HEK293 (cell line): ENCODE measurements at regions not wholly inside any gene's neighbourhood (a gene's known extent, or its start where the extent isn't known, plus 50 kb on each side); places are given as distances from the start of the nearest gene placed in this dataset.

ENCODE experiments used
- CTCF ChIA-PET: fragments of 350-600 bp; formaldehyde crosslinking; extraction: SDS; loops from one replicate; lab custom pipeline; 2021; ENCODE audit warnings: antibody characterized with exemption; lab: Yijun Ruan, JAX
- POLR2A ChIA-PET: fragments of 300-600 bp; formaldehyde crosslinking; extraction: SDS; loops from one replicate; lab custom pipeline; 2020; ENCODE audit warnings: antibody characterized with exemption, inconsistent platforms; lab: Yijun Ruan, JAX
- H3K27ac ChIP-seq: fragments of 200-500 bp; sonication (Bioruptor generic); 2 replicates; pipeline ENCODE4 v1.5.1; 2014; ENCODE audit warnings: low read depth, low read length, control low read depth, inconsistent platforms; ENCODE audit errors: extremely low read depth
- H3K36me3 ChIP-seq, 2 experiments: fragments of 200-500 bp in 1 of 2; sonication (Bioruptor generic) in 1 of 2; 1 replicate in 1 of 2; 2 replicates in 1 of 2; pipeline ENCODE4 v1.5.1; 2014 to 2017; ENCODE audit warnings: inconsistent platforms in 2 of 2, low read length in 2 of 2; ENCODE audit not compliant: control insufficient read depth in 2 of 2, insufficient read depth in 1 of 2
- H3K4me1 ChIP-seq: fragments of 200-500 bp; sonication (Bioruptor generic); 2 replicates; pipeline ENCODE4 v1.5.1; 2014; ENCODE audit warnings: mild to moderate bottlenecking, low read length, inconsistent platforms; ENCODE audit not compliant: control insufficient read depth, insufficient read depth
- H3K4me3 ChIP-seq: 2 replicates; pipeline ENCODE4 v1.5.1; 2011; ENCODE audit warnings: low read depth, mild to moderate bottlenecking, control low read depth, low read length, moderate library complexity
- H3K9me3 ChIP-seq: fragments of 200-500 bp; sonication (Bioruptor generic); 2 replicates; pipeline ENCODE4 v1.5.1; 2014; ENCODE audit warnings: low read depth, low read length, inconsistent platforms; ENCODE audit not compliant: control insufficient read depth, insufficient read depth
- BCL6B ChIP-seq: fragments of 450-650 bp; formaldehyde crosslinking; IDR thresholded peaks from 2 replicates; pipeline ENCODE4 v1.5.1; 2017; ENCODE audit warnings: missing biosample characterization, missing genetic modification characterization
- EGR2 ChIP-seq: fragments of 450-650 bp; formaldehyde crosslinking; IDR thresholded peaks from 2 replicates; pipeline ENCODE4 v1.5.1; 2016; ENCODE audit warnings: low read depth, missing biosample characterization, missing genetic modification characterization
- OVOL3 ChIP-seq: fragments of 450-650 bp; formaldehyde crosslinking; IDR thresholded peaks from 2 replicates; pipeline ENCODE4 v1.5.1; 2016; ENCODE audit warnings: missing biosample characterization, missing genetic modification characterization
- SP3 ChIP-seq: fragments of 450-650 bp; formaldehyde crosslinking; IDR thresholded peaks from 2 replicates; pipeline ENCODE4 v1.5.1; 2016; ENCODE audit warnings: missing biosample characterization, missing genetic modification characterization
- SP7 ChIP-seq: fragments of 450-650 bp; formaldehyde crosslinking; IDR thresholded peaks from 2 replicates; pipeline ENCODE4 v1.5.1; 2016; ENCODE audit warnings: missing biosample characterization, missing genetic modification characterization
- TRIM28 ChIP-seq: IDR thresholded peaks from 2 replicates; pipeline ENCODE4 v1.6.1; 2011; ENCODE audit warnings: low read length, control low read depth, borderline replicate concordance
- ZNF112 ChIP-seq: fragments of 450-650 bp; formaldehyde crosslinking; IDR thresholded peaks from 2 replicates; pipeline ENCODE4 v1.5.0; 2017; ENCODE audit warnings: missing biosample characterization, missing genetic modification characterization
- ZNF133 ChIP-seq: fragments of 450-650 bp; formaldehyde crosslinking; IDR thresholded peaks from 2 replicates; pipeline ENCODE4 v1.5.1; 2016; ENCODE audit warnings: missing biosample characterization, missing genetic modification characterization
- ZNF157 ChIP-seq: fragments of 450-650 bp; formaldehyde crosslinking; IDR thresholded peaks from 2 replicates; pipeline ENCODE4 v1.5.1; 2016; ENCODE audit warnings: missing biosample characterization, missing genetic modification characterization
- ZNF16 ChIP-seq: fragments of 450-650 bp; formaldehyde crosslinking; IDR thresholded peaks from 2 replicates; pipeline ENCODE4 v1.5.1; 2016; ENCODE audit warnings: low read depth, missing biosample characterization, missing genetic modification characterization
- ZNF324 ChIP-seq: fragments of 450-650 bp; formaldehyde crosslinking; IDR thresholded peaks from 2 replicates; pipeline ENCODE4 v1.5.1; 2016; ENCODE audit warnings: missing biosample characterization, missing genetic modification characterization
- ZNF354C ChIP-seq: fragments of 450-650 bp; formaldehyde crosslinking; IDR thresholded peaks from 2 replicates; pipeline ENCODE4 v1.5.1; 2016; ENCODE audit warnings: missing biosample characterization, missing genetic modification characterization, low read depth, borderline replicate concordance
- ZNF362 ChIP-seq: fragments of 450-650 bp; formaldehyde crosslinking; IDR thresholded peaks from 2 replicates; pipeline ENCODE4 v1.5.1; 2016; ENCODE audit warnings: missing biosample characterization, missing genetic modification characterization
- ZNF560 ChIP-seq: fragments of 450-650 bp; formaldehyde crosslinking; IDR thresholded peaks from 2 replicates; pipeline ENCODE4 v1.5.1; 2017; ENCODE audit warnings: missing biosample characterization, missing genetic modification characterization, borderline replicate concordance
- ZNF629 ChIP-seq: fragments of 450-650 bp; formaldehyde crosslinking; IDR thresholded peaks from 2 replicates; pipeline ENCODE4 v1.5.1; 2017; ENCODE audit warnings: missing biosample characterization, missing genetic modification characterization
- ZNF830 ChIP-seq: fragments of 450-650 bp; IDR thresholded peaks from 2 replicates; pipeline ENCODE4 v1.5.0; 2018; ENCODE audit warnings: missing biosample characterization, missing genetic modification characterization, low read depth, mild to moderate bottlenecking, moderate library complexity
- TF ChIP-seq, protein P1 (sequence below): fragments of 450-650 bp; formaldehyde crosslinking; IDR thresholded peaks from 2 replicates; pipeline ENCODE4 v1.5.1; 2016; ENCODE audit warnings: missing biosample characterization, missing genetic modification characterization, borderline replicate concordance
- TF ChIP-seq, protein P2 (sequence below): fragments of 450-650 bp; formaldehyde crosslinking; IDR thresholded peaks from 2 replicates; pipeline ENCODE4 v1.5.1; 2017; ENCODE audit warnings: missing biosample characterization, missing genetic modification characterization
- TF ChIP-seq, protein P3 (sequence below): fragments of 450-650 bp; formaldehyde crosslinking; IDR thresholded peaks from 2 replicates; pipeline ENCODE4 v1.5.1; 2017; ENCODE audit warnings: missing biosample characterization, missing genetic modification characterization

DNA sequence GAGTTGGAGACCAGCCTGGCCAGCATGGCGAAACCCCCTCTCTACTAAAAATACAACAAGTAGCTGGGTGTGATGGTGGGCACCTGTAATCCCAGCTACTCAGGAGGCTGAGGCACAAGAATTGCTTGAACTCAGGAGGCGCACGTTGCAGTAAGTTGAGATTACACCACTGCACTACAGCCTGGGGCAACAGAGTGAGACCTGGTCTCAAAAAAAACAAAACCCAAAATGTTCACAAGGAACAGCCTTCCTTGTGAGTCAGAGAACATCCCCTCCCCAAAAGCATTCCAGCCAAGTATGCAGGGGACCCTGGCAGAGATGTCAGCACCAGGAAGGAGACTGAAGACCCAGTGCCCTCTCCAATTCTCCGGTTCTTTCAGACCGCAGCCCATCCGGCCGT, 314.9 kb upstream of the TSHZ3 start (continued):
- TF ChIP-seq, protein P1, sequence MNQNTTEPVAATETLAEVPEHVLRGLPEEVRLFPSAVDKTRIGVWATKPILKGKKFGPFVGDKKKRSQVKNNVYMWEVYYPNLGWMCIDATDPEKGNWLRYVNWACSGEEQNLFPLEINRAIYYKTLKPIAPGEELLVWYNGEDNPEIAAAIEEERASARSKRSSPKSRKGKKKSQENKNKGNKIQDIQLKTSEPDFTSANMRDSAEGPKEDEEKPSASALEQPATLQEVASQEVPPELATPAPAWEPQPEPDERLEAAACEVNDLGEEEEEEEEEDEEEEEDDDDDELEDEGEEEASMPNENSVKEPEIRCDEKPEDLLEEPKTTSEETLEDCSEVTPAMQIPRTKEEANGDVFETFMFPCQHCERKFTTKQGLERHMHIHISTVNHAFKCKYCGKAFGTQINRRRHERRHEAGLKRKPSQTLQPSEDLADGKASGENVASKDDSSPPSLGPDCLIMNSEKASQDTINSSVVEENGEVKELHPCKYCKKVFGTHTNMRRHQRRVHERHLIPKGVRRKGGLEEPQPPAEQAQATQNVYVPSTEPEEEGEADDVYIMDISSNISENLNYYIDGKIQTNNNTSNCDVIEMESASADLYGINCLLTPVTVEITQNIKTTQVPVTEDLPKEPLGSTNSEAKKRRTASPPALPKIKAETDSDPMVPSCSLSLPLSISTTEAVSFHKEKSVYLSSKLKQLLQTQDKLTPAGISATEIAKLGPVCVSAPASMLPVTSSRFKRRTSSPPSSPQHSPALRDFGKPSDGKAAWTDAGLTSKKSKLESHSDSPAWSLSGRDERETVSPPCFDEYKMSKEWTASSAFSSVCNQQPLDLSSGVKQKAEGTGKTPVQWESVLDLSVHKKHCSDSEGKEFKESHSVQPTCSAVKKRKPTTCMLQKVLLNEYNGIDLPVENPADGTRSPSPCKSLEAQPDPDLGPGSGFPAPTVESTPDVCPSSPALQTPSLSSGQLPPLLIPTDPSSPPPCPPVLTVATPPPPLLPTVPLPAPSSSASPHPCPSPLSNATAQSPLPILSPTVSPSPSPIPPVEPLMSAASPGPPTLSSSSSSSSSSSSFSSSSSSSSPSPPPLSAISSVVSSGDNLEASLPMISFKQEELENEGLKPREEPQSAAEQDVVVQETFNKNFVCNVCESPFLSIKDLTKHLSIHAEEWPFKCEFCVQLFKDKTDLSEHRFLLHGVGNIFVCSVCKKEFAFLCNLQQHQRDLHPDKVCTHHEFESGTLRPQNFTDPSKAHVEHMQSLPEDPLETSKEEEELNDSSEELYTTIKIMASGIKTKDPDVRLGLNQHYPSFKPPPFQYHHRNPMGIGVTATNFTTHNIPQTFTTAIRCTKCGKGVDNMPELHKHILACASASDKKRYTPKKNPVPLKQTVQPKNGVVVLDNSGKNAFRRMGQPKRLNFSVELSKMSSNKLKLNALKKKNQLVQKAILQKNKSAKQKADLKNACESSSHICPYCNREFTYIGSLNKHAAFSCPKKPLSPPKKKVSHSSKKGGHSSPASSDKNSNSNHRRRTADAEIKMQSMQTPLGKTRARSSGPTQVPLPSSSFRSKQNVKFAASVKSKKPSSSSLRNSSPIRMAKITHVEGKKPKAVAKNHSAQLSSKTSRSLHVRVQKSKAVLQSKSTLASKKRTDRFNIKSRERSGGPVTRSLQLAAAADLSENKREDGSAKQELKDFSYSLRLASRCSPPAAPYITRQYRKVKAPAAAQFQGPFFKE (tag by site-specific recombination) = no peak
- TF ChIP-seq SP3 (tag by site-specific recombination) = no peak
- no peak for TF ChIP-seq ZNF133 (tag by site-specific recombination)
- TF ChIP-seq ZNF354C (tag by site-specific recombination) = no peak
- TF ChIP-seq OVOL3 = no peak
- TF ChIP-seq EGR2 (tag by site-specific recombination) = no peak
- TF ChIP-seq ZNF830 (tag by site-specific recombination) = no peak

DNA sequence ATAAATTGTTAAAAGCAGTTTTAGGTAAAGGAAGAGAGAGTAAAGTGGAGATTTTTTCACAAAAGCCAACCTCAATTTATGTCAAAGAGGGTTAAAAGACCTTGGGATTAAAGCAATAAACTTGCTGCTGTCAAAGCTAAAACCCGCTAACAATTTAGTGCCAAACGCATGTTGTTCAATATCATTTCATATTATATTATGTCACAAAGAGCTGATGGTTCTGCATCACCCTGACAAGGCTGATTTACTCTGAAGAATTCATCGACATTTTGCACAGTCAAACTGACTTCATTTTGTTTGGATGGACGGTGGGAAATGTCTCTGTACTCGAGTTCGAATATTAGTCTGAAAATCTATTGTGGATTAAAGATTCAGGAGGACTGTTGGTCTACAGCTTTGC, 315.8 kb upstream of the TSHZ3 start:
- no peaks in the 10 kb centered on the region; the same call in 1 of the 2 replicates for H3K9me3 ChIP-seq
- no peak overlapping the region for H3K27ac ChIP-seq
- no peak overlapping the region for H3K4me3 ChIP-seq
- CTCF ChIA-PET = interaction anchor here (2.2 kb wide), 1 partner anchor 11 kb away, joined by 8 read pairs; no protein-coding TSS in a partner anchor
- POLR2A ChIA-PET = no interaction called here
- peaks cover 5% of the 10 kb centered on the region; the same call in 1 of the 2 replicates for H3K4me1 ChIP-seq
- TF ChIP-seq ZNF362 (tag by site-specific recombination) (no peak), ZNF560 (no peak), ZNF16 (tag by site-specific recombination) (no peak), ZNF629 (tag by site-specific recombination) (no peak), ZNF157 (no peak), ZNF112 (no peak), SP7 (no peak), ZNF324 (tag by site-specific recombination) (no peak), BCL6B (tag by site-specific recombination) (no peak), EGR2 (tag by site-specific recombination) (no peak), TRIM28 (no peak)
- TF ChIP-seq, protein P2, sequence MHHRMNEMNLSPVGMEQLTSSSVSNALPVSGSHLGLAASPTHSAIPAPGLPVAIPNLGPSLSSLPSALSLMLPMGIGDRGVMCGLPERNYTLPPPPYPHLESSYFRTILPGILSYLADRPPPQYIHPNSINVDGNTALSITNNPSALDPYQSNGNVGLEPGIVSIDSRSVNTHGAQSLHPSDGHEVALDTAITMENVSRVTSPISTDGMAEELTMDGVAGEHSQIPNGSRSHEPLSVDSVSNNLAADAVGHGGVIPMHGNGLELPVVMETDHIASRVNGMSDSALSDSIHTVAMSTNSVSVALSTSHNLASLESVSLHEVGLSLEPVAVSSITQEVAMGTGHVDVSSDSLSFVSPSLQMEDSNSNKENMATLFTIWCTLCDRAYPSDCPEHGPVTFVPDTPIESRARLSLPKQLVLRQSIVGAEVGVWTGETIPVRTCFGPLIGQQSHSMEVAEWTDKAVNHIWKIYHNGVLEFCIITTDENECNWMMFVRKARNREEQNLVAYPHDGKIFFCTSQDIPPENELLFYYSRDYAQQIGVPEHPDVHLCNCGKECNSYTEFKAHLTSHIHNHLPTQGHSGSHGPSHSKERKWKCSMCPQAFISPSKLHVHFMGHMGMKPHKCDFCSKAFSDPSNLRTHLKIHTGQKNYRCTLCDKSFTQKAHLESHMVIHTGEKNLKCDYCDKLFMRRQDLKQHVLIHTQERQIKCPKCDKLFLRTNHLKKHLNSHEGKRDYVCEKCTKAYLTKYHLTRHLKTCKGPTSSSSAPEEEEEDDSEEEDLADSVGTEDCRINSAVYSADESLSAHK (tag by site-specific recombination) = no peak
- TF ChIP-seq, protein P3, sequence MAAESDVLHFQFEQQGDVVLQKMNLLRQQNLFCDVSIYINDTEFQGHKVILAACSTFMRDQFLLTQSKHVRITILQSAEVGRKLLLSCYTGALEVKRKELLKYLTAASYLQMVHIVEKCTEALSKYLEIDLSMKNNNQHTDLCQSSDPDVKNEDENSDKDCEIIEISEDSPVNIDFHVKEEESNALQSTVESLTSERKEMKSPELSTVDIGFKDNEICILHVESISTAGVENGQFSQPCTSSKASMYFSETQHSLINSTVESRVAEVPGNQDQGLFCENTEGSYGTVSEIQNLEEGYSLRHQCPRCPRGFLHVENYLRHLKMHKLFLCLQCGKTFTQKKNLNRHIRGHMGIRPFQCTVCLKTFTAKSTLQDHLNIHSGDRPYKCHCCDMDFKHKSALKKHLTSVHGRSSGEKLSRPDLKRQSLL (tag by site-specific recombination) = no peak
- no peaks in the 10 kb centered on the region for H3K36me3 ChIP-seq
